Panc1 (cell line): ENCODE measurements at regions not wholly inside any gene's neighbourhood (a gene's known extent, or its start where the extent isn't known, plus 50 kb on each side); places are given as distances from the start of the nearest gene placed in this dataset.

ENCODE experiments used
- ATAC-seq: fragments of 200-7000 bp; cut with Tn5 transposase; 2 replicates; pipeline ENCODE4 v1.9.1; 2020; ENCODE audit warnings: mild to moderate bottlenecking, moderate library complexity
- BruUV-seq: library from RNA; stranded (reverse); fragments of 400-500 nt; replicated peaks from 2 replicates; lab custom pipeline; 2021; lab: Mats Ljungman, UMichigan
- CTCF ChIA-PET: fragments of 300-600 bp; sonication (Branson Sonifier 250); formaldehyde crosslinking; loops from one replicate; lab custom pipeline; 2022; ENCODE audit warnings: antibody characterized with exemption; lab: Charles Lee
- POLR2A ChIA-PET: fragments of 300-600 bp; sonication (Branson Sonifier 250); formaldehyde crosslinking; loops from one replicate; lab custom pipeline; 2022; ENCODE audit warnings: antibody characterized with exemption; lab: Charles Lee
- DNase-seq: peaks from one replicate; pipeline ENCODE4 v3.0.0-alpha.2; 2010; ENCODE audit warnings: low read depth, low spot score
- H3K27ac ChIP-seq: 2 replicates; pipeline ENCODE4 v1.5.1; 2011; ENCODE audit warnings: mild to moderate bottlenecking, low read length, inconsistent platforms
- H3K27me3 ChIP-seq: fragments of 200-500 bp; sonication (Bioruptor generic); 2 replicates; pipeline ENCODE4 v1.6.0; 2014; ENCODE audit warnings: low read length, inconsistent platforms; ENCODE audit not compliant: control insufficient read depth, insufficient read depth
- H3K36me3 ChIP-seq: fragments of 200-500 bp; sonication (Bioruptor generic); 2 replicates; pipeline ENCODE4 v1.5.1; 2014; ENCODE audit warnings: inconsistent platforms, mild to moderate bottlenecking, low read length, moderate library complexity; ENCODE audit not compliant: control insufficient read depth, insufficient read depth
- H3K4me1 ChIP-seq: 2 replicates; pipeline ENCODE4 v1.5.1; 2011; ENCODE audit warnings: inconsistent platforms, mild to moderate bottlenecking, low read length, moderate library complexity; ENCODE audit not compliant: control insufficient read depth, insufficient read depth
- H3K4me3 ChIP-seq, 2 experiments: 2 replicates each; pipeline ENCODE4 v1.5.1; 2011 to 2012; ENCODE audit warnings: low read depth in 2 of 2, low read length in 2 of 2, mild to moderate bottlenecking in 2 of 2, inconsistent platforms in 1 of 2, moderate library complexity in 1 of 2
- H3K9me3 ChIP-seq: fragments of 200-500 bp; sonication (Bioruptor generic); 2 replicates; pipeline ENCODE4 v1.5.1; 2014; ENCODE audit warnings: low read depth, mild to moderate bottlenecking, inconsistent platforms, low read length, moderate library complexity; ENCODE audit not compliant: control insufficient read depth, insufficient read depth
- CTCF ChIP-seq: fragments of 450-650 bp; IDR thresholded peaks from 2 replicates; pipeline ENCODE4 v1.5.1; 2017; ENCODE audit warnings: mild to moderate bottlenecking
- POLR2AphosphoS5 ChIP-seq: IDR thresholded peaks from 2 replicates; pipeline ENCODE4 v1.6.1; 2012; ENCODE audit warnings: mild to moderate bottlenecking, low read depth, low read length, moderate library complexity
- REST ChIP-seq, 2 experiments: IDR thresholded peaks; 2 replicates each; pipeline ENCODE4 v1.6.1; 2011 to 2012; ENCODE audit warnings: low read depth in 2 of 2, control low read depth in 1 of 2, low read length in 1 of 2, mild to moderate bottlenecking in 1 of 2, moderate library complexity in 1 of 2; ENCODE audit not compliant: insufficient read depth in 1 of 2
- SIN3A ChIP-seq: IDR thresholded peaks from 2 replicates; pipeline ENCODE4 v1.6.1; 2012; ENCODE audit warnings: low read depth, mild to moderate bottlenecking, low read length, moderate library complexity, borderline replicate concordance; ENCODE audit not compliant: insufficient read depth
- TCF7L2 ChIP-seq: IDR thresholded peaks from 2 replicates; pipeline ENCODE4 v1.6.1; 2011; ENCODE audit warnings: mild to moderate bottlenecking, low read depth, low read length, inconsistent platforms
- in situ Hi-C: cut with HindIII; loops from 2 replicates; pipeline ENCODE4 v1.10.0; 2016; ENCODE audit warnings: low sequenced_read_pairs, low pct_unique_long_range_greater_than_20kb
- intact Hi-C: fragments of 100-400 bp; cut with micrococcal nuclease; formaldehyde crosslinking; loops from one replicate; pipeline ENCODE4 v1.10.0; 2022; ENCODE audit not compliant: unreplicated experiment

GRCh38 chr5:56467176-56467717 lies 234.1 kb upstream of the ANKRD55 start:
- intact Hi-C loops, result loop anchor here (10.0 kb wide), 1 partner anchor 192 kb away; no protein-coding TSS in a partner anchor
- TF ChIP-seq SIN3A (no peak), POLR2AphosphoS5 (no peak), REST (IDR thresholded peaks at IDR 0.05; ENCODE audit: insufficient read depth in 1 of 2, low read depth in 2 of 2, low read length in 1 of 2) (no peak), TCF7L2 (no peak)
- Histone ChIP-seq H3K27me3 (peaks cover 3% of the 10 kb centered on the region; the same call in 1 of the 2 replicates), H3K36me3 (no peaks in the 10 kb centered on the region), H3K9me3 (no peaks in the 10 kb centered on the region), H3K4me3 (no peak overlapping the region), H3K27ac (no peak overlapping the region), H3K4me1 (no peaks in the 10 kb centered on the region)
- in situ Hi-C loops, result no loop called here
- ATAC-seq, result no peak
- no TSS peak for BruUV-seq
- no peak for DNase-seq
- CTCF ChIA-PET, result no interaction called here
- POLR2A ChIA-PET, result no interaction called here

- ChIA-PET CTCF (no interaction called here), POLR2A (no interaction called here)
- Histone ChIP-seq H3K36me3 (no peaks in the 10 kb centered on the region), H3K9me3 (no peaks in the 10 kb centered on the region), H3K4me1 (no peaks in the 10 kb centered on the region), H3K27me3 (peaks cover 3% of the 10 kb centered on the region; the same call in 1 of the 2 replicates), H3K4me3 (no peak overlapping the region), H3K27ac (no peak overlapping the region)
- intact Hi-C loops (loop anchor here (10.0 kb wide), 1 partner anchor 191 kb away; no protein-coding TSS in a partner anchor), in situ Hi-C loops (no loop called here)
- no peak for DNase-seq
- TF ChIP-seq CTCF, result no peak
- TF ChIP-seq SIN3A, result no peak
- no peak for TF ChIP-seq POLR2AphosphoS5
- ATAC-seq, result no peak
- BruUV-seq, result no TSS peak
Measured at GRCh38 chr5:56466136-56466816, 233.1 kb upstream of the ANKRD55 start.

- CTCF ChIA-PET, result no interaction called here
- Histone ChIP-seq H3K27ac (no peak overlapping the region), H3K36me3 (no peaks in the 10 kb centered on the region), H3K27me3 (peaks cover 3% of the 10 kb centered on the region; the same call in 1 of the 2 replicates), H3K4me3 (no peak overlapping the region), H3K9me3 (no peaks in the 10 kb centered on the region), H3K4me1 (peaks cover 2% of the 10 kb centered on the region; the same call in 1 of the 2 replicates)
- POLR2A ChIA-PET, result no interaction called here
- intact Hi-C loops (loop anchor here (10.0 kb wide), 1 partner anchor 191 kb away; no protein-coding TSS in a partner anchor), in situ Hi-C loops (no loop called here)
- no peak for DNase-seq
- no peak for TF ChIP-seq TCF7L2
- no peak for TF ChIP-seq REST (IDR thresholded peaks at IDR 0.05; ENCODE audit: insufficient read depth in 1 of 2, low read depth in 2 of 2, low read length in 1 of 2)
- TF ChIP-seq POLR2AphosphoS5, result no peak
- TF ChIP-seq SIN3A, result no peak
- TF ChIP-seq CTCF, result no peak
- no peak for ATAC-seq
- BruUV-seq, result no TSS peak
Measured at GRCh38 chr5:56465769-56466135, 232.6 kb upstream of the ANKRD55 start.
